ENCODE measurements at regions not wholly inside any gene's neighbourhood (a gene's known extent, or its start where the extent isn't known, plus 50 kb on each side); places are given as distances from the start of the nearest gene placed in this dataset.

DNA sequence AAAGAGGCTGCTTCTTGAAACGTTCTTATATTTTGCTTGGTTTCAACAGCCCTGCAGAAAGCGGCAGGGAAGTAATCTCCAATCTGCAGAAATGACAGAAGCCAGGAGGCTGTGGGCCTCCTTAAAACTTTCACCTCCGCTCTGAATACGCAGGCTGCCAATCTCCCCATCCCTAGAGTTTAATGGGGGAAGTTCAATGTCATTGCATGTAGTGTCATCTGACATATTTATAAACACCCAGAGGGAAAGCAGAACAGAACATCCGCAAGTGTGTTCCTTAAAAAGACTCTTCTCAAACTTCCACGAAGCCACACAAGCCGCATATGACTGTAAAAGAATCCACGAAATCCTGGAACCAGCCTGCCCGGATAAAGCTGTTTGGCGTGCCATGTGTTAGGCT lies 148.8 kb upstream of the TBL1X start:
- TF ChIP-seq, protein P1, sequence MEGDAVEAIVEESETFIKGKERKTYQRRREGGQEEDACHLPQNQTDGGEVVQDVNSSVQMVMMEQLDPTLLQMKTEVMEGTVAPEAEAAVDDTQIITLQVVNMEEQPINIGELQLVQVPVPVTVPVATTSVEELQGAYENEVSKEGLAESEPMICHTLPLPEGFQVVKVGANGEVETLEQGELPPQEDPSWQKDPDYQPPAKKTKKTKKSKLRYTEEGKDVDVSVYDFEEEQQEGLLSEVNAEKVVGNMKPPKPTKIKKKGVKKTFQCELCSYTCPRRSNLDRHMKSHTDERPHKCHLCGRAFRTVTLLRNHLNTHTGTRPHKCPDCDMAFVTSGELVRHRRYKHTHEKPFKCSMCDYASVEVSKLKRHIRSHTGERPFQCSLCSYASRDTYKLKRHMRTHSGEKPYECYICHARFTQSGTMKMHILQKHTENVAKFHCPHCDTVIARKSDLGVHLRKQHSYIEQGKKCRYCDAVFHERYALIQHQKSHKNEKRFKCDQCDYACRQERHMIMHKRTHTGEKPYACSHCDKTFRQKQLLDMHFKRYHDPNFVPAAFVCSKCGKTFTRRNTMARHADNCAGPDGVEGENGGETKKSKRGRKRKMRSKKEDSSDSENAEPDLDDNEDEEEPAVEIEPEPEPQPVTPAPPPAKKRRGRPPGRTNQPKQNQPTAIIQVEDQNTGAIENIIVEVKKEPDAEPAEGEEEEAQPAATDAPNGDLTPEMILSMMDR (IDR thresholded peaks at IDR 0.05; ENCODE audit: borderline replicate concordance, insufficient read depth, low read depth, low read length): no peak
- H3K4me3 ChIP-seq (ENCODE audit: low read depth, low read length): no peak overlapping the region

DNA sequence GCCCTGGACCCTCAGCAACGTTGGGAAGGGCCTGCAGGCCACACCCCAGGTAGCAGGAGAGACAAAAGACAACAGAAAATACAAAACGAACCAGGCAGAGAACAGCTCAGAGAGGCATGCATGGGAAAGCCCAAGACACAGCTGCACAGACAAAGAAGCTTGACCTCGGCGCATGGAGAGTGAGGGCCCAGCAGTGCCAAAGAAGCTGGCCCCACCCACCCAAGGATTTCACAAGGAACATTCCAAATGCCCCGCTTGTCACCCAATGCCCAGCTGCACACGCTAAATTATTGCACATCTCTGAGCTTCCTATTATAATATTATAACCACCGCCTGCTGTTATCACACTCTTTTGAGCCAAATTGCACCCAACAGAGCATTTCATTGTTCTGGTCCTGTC lies 147.7 kb upstream of the TBL1X start:
- H3K4me3 ChIP-seq (ENCODE audit: low read depth, low read length): no peak overlapping the region
- TF ChIP-seq, protein P1 (IDR thresholded peaks at IDR 0.05; ENCODE audit: borderline replicate concordance, insufficient read depth, low read depth, low read length): no peak

DNA sequence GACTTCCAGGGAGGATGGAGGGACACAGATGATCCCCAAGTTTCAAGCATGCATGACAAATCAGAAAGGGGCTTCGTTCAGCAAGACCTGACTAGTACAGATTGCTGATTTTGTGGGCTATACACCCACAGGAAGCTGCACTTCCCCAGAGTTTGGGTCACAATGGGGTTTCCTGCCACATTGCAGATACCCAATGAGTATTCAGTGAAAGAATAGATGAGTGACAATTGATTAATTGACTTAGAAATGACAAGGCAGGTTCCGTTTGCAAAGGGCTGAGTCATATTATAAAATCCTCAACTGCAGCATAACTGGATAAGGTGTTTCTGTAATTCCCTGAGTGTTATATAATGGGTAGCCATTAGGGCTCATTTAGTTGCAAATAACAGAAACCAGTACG lies 146.6 kb upstream of the TBL1X start:
- TF ChIP-seq, protein P1 (IDR thresholded peaks at IDR 0.05; ENCODE audit: borderline replicate concordance, insufficient read depth, low read depth, low read length): no peak
- H3K4me3 ChIP-seq (ENCODE audit: low read depth, low read length): no peak overlapping the region

DNA sequence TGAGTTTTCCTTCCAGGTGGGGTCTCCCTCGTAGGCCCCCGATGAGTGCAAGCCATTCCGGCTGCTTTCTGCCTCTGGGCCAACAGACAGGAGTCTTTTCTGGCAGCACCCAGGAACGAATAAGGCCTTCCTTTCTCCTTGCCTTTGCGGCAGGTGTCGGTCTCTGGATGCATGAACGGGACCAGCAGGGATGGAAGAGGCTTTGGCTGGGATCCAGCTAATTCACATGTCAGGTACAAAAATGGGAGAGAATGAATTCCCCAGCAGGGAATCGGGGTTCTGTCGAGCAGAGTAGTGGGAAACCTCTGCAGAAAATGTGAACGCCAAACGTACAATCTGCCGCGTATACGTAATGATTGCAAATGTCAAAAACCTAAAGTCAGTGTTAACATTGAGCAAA lies 146.1 kb upstream of the TBL1X start:
- no peak overlapping the region for H3K4me3 ChIP-seq (ENCODE audit: low read depth, low read length)
- TF ChIP-seq, protein P1 (IDR thresholded peaks at IDR 0.05; ENCODE audit: borderline replicate concordance, insufficient read depth, low read depth, low read length): no peak

DNA sequence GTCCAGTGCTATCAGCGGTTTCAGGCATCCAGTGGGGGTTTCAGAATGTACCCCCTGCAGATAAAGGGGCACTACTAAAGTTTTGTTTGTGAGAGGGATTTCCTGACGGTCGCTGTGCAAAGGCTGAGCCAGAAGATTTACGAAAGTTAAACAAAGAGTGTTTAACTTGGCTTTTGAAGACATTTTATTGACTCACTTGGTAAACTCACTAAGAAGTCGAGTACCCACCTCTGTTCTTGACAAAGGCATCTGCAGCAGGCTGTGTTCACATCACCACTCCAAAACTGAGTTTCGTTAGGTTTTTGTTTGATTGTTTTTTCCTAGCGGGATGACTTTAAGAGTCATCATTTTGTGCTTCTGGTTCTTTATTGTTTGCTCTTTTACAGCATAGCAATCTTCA lies 143.9 kb upstream of the TBL1X start:
- H3K4me3 ChIP-seq (ENCODE audit: low read depth, low read length): no peak overlapping the region
- TF ChIP-seq, protein P1 (IDR thresholded peaks at IDR 0.05; ENCODE audit: borderline replicate concordance, insufficient read depth, low read depth, low read length): no peak

DNA sequence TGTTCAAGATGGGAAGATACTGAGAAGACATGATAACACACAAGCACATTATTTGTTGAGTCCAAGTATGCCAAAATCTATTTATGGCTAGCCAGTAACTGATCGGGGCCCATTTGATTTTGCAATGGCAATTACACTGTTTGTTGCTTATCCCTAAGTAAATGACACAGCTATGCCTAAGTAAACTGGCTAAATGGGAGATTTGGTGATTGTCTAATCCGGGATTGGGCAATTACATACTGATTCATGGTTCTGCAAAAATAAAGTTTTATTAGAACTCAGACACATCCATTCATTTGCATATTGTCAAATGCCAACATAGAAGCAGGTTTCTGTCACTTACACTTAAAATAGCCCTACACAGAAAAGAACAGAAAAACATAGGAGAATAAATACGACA lies 140.2 kb upstream of the TBL1X start:
- TF ChIP-seq, protein P1 (IDR thresholded peaks at IDR 0.05; ENCODE audit: borderline replicate concordance, insufficient read depth, low read depth, low read length): no peak
- H3K4me3 ChIP-seq (ENCODE audit: low read depth, low read length): no peak overlapping the region

DNA sequence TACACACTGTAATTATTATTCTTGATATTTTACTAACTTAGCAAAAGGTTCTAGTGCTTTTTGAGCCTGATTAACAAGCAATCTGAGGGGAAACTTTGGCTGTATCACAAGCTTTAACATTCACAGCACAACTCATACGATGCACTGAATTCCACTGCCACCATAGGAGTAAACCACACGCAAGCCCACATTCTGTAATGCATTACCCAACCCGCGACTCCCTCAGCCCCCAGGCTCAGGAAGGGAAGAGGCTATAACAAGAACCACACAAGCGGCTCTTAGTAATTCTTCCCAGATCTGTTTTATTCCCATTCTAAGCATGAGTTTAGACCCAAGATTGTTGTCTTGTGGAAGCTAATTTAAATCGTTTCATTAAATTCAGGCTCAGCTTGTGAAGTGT lies 138.5 kb upstream of the TBL1X start:
- TF ChIP-seq, protein P1 (IDR thresholded peaks at IDR 0.05; ENCODE audit: borderline replicate concordance, insufficient read depth, low read depth, low read length): no peak
- H3K4me3 ChIP-seq (ENCODE audit: low read depth, low read length): no peak overlapping the region

Measured in GM12875 (cell line).